ENCODE measurements at regions not wholly inside any gene's neighbourhood (a gene's known extent, or its start where the extent isn't known, plus 50 kb on each side); places are given as distances from the start of the nearest gene placed in this dataset.

GRCh38 chr4:189128341-189128740, 812.3 kb upstream of the FRG1 start:
- H3K27me3 ChIP-seq = no peaks in the 10 kb centered on the region
- no peak for ATAC-seq
- no peaks in the 10 kb centered on the region for H3K9me3 ChIP-seq
- no peaks in the 10 kb centered on the region for H3K4me1 ChIP-seq
- TF ChIP-seq, protein P1, sequence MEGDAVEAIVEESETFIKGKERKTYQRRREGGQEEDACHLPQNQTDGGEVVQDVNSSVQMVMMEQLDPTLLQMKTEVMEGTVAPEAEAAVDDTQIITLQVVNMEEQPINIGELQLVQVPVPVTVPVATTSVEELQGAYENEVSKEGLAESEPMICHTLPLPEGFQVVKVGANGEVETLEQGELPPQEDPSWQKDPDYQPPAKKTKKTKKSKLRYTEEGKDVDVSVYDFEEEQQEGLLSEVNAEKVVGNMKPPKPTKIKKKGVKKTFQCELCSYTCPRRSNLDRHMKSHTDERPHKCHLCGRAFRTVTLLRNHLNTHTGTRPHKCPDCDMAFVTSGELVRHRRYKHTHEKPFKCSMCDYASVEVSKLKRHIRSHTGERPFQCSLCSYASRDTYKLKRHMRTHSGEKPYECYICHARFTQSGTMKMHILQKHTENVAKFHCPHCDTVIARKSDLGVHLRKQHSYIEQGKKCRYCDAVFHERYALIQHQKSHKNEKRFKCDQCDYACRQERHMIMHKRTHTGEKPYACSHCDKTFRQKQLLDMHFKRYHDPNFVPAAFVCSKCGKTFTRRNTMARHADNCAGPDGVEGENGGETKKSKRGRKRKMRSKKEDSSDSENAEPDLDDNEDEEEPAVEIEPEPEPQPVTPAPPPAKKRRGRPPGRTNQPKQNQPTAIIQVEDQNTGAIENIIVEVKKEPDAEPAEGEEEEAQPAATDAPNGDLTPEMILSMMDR (IDR thresholded peaks at IDR 0.05) = no peak
- H3K36me3 ChIP-seq = no peaks in the 10 kb centered on the region
- H3K27ac ChIP-seq = no peak overlapping the region
- no peak for DNase-seq
- intact Hi-C loops (cut with DNase I) = no loop called here
- H3K4me3 ChIP-seq = no peak overlapping the region

DNA sequence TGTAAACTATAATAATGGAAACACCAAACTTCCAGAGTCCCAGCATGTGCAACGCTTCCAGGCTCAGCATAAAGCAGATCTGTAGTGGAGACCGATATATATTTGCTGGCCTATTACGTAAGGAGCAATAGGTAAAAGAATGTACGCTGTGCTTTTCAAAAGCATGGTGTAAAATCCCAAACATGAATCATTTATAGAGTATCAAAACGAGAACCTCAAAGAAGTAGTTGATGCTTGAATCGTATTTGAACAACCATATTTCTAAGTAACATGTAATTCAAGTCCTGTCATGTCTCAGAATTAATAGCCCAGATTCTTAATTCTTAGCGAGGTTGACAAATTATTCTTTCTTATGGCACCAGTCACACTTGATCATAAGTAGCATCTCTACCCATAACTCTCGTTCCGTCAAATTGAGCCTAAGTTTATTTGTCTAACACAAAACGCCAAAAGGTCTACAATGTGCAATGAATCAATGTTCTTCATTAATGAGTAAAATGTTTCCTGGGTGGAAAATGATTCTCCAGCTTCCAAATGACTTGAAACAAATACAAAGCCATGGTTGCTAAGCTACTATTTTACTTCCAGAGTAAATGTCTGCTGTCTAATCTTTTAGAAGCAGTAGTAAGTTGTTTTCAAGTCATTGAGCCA, 811.5 kb upstream of the FRG1 start:
- no peak for DNase-seq
- TF ChIP-seq, protein P1 (IDR thresholded peaks at IDR 0.05) = no peak
- ATAC-seq = no peak
- H3K9me3 ChIP-seq = no peaks in the 10 kb centered on the region
- no peaks in the 10 kb centered on the region for H3K36me3 ChIP-seq
- no peaks in the 10 kb centered on the region for H3K27me3 ChIP-seq
- intact Hi-C loops (cut with DNase I) = no loop called here
- H3K4me1 ChIP-seq = no peaks in the 10 kb centered on the region
- H3K27ac ChIP-seq = no peak overlapping the region
- H3K4me3 ChIP-seq = no peak overlapping the region

GRCh38 chr4:189131118-189131517, 809.6 kb upstream of the FRG1 start:
- H3K27ac ChIP-seq = no peak overlapping the region
- no peaks in the 10 kb centered on the region for H3K36me3 ChIP-seq
- no peaks in the 10 kb centered on the region for H3K27me3 ChIP-seq
- intact Hi-C loops (cut with DNase I) = no loop called here
- no peak for DNase-seq
- TF ChIP-seq, protein P1 (IDR thresholded peaks at IDR 0.05) = no peak
- ATAC-seq = no peak
- H3K4me1 ChIP-seq = no peaks in the 10 kb centered on the region
- no peak overlapping the region for H3K4me3 ChIP-seq
- no peaks in the 10 kb centered on the region for H3K9me3 ChIP-seq

- ATAC-seq (no peak), DNase-seq (no peak)
- Histone ChIP-seq H3K9me3 (no peaks in the 10 kb centered on the region), H3K27me3 (no peaks in the 10 kb centered on the region), H3K4me3 (no peak overlapping the region), H3K4me1 (no peaks in the 10 kb centered on the region), H3K27ac (no peak overlapping the region), H3K36me3 (no peaks in the 10 kb centered on the region)
- intact Hi-C loops (cut with DNase I) = no loop called here
- TF ChIP-seq, protein P1 (IDR thresholded peaks at IDR 0.05) = no peak
Observed at GRCh38 chr4:189136462-189136861, 804.2 kb upstream of the FRG1 start.

GRCh38 chr4:189143263-189143952, 797.3 kb upstream of the FRG1 start:
- Histone ChIP-seq H3K9me3 (no peaks in the 10 kb centered on the region), H3K36me3 (no peaks in the 10 kb centered on the region), H3K27me3 (no peaks in the 10 kb centered on the region), H3K27ac (no peak overlapping the region), H3K4me3 (no peak overlapping the region), H3K4me1 (no peaks in the 10 kb centered on the region)
- intact Hi-C loops (cut with DNase I) = no loop called here
- DNase-seq (no peak), ATAC-seq (no peak)
- TF ChIP-seq, protein P1 (IDR thresholded peaks at IDR 0.05) = no peak
